Activated T-cell treated with anti-CD3 and anti-CD28 coated beads for 4 hours (primary cell): ENCODE measurements at regions not wholly inside any gene's neighbourhood (a gene's known extent, or its start where the extent isn't known, plus 50 kb on each side); places are given as distances from the start of the nearest gene placed in this dataset.

ENCODE experiments used
- DNase-seq: peaks from one replicate; pipeline ENCODE4 v3.0.0-alpha.2; 2020

DNA sequence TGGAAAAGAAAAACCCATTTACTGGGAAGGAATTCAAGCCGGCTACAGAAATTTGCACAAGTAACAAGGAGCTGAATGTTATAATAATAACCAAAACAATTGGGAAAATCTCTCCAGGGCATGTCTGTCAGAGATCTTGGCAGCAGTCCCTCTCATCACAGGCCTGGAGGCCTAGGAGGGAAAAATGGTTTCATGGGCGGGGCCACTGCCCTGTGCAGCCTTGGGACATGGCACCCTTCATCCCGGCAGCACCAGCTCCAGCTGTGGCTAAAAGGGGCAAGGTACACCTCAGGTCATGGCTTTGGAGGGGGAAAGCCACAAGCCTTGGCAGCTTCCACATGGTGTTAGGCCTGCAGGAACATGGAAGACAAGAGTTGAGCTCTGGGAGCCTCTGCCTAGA is 513.1 kb upstream of the CNKSR2 start:
- no peak for DNase-seq

DNA sequence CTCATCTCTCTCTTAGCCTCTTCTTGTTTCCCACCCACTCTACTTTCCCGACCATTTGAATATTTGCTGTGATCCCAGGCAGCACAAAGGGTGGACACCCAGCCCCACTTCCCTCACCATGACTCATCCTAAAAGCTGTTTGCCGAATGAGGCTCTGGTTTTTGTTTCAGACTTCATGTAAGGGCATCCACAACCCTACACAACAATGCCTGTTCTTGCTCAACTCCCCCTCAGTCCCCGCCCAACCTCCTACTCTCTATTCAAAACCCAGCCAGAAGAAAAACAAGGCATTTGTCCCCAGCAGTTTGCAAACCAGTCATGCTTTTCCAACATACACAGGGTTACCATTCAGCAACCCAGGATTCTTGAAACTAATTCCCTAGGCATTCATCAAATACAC is 516.5 kb upstream of the CNKSR2 start:
- DNase-seq, result no peak

DNA sequence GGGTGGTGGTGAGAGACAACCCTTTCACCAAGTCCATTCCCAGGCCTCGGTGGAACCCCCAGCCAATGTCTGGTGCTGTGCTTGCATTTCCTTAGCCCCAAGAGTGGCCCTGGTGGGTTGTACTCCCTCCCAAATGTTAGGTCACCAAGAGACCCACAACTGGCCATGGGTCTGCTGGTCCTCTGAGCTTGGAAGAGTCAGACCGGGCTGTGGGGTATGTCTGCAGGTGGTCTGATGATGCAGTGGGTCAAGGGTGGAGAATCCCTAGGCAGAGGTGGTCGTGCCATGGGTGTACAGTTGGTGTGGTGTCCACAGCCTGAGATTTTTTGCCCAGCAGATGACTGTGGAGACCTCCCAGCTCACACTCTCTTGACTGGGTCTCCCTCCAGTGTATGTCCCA is 535.7 kb upstream of the CNKSR2 start:
- DNase-seq, result no peak

DNA sequence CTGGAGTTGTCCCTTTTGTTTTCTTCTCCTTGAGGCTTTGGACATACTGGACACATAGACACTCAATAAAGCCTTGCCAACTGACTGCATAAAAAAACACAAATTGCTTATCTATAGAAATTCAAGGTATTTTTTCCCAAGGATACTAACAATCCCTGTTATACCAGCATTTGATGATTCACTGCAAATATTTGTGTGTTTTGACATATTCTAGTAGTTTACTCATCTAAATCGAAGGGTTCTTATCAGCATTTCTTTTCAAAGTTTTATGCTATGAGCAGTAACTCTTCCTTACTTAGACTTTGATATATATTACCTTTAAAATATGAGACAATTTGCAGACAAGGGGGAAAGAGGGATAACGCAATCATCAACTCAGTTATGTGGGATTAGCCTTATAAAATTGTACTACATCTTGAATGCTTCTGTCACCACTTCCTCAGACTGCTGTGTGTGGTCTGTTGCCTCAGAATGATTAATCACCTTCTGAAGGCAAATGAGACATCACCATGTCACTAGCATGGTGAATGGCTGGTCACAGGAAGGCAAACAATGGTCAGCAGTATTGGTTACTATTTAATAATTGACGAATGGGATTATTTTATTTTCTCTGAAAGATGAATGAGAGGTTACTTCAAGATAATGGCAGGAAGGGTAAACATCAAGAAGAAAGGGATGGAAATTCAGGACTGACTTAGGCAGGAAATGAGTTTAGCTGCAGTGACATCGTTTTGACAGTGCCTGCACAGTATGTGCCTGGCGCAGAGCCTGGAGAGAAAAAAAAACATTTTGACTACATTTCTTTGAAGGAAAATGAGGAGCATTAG is 544.3 kb upstream of the CNKSR2 start:
- DNase-seq, result no peak

DNA sequence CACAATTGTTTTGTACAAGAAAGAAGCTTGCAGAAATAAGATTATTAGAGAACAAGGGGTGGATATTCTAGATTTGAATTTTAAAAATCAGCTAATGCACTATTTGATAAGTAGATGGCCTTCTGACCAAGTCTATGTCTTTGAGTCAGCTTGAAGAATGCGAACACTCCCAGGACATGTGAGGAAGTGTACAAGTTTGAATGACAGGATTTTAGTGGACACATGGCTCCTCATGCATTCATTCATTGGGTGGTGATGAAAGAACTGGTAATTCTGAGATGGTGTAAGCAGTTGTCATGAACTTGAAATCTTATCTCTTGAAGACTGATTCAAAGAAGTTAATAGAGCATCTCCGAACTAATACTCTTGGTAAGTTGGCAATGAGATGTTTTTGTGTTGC is 548.2 kb upstream of the CNKSR2 start:
- no peak for DNase-seq

DNA sequence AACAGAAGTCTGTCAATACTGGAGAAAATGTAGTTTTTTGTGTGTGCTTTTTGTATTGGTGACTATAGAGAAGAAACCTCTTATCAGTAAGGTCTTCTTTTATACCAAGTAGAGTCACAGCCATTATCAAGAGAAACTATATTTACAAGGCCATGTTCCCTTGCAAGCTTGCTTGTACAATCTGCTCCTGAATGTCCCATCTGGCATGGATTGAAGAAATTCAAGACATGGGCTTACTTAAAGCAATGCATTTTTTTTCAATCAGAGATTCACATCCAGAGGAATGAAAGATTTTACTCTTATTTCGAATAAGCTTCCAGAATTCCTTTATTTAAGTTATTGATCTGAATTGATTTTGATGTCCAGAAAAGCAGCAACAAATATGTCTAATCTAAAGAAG is 537.3 kb upstream of the RPS6KA3 start:
- no peak for DNase-seq

DNA sequence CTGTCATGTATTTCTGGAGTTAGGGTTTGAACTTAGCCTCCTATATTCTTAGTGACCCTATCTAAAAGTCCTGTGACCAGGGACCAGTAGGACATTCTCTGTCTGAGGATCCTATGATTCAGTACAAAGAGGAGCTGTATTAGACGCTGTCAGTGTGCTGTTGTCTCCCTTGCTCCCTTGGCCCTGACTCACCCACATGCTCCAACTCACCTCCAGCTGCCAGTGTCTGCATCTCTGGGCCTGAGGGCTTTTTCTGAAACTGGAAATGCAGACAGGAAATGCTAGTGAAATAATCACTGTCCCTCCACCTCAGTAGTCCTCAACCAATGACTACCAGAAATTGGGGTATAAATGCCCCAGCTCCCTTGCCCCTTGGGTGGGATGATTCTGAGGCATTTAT is 535.3 kb upstream of the RPS6KA3 start:
- DNase-seq, result no peak

DNA sequence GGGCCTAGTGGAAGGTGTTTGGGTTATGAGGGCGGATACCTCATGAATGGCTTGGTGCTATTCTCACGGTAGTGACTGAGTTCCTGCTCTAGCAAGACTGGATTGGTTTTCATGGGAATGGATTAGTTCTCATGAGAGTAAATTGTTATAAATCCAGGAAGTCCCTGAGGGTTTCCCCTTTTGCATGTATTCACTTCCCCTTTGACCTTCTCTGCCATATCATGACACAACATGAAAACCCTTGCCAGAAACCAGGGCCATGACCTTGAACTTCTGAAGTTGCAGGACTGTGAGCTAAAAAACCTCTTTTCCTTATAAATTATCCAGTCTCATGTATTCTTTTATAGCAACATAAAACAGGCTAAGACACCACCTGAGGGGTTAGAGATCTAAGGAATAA is 529.7 kb upstream of the RPS6KA3 start:
- DNase-seq, result no peak

DNA sequence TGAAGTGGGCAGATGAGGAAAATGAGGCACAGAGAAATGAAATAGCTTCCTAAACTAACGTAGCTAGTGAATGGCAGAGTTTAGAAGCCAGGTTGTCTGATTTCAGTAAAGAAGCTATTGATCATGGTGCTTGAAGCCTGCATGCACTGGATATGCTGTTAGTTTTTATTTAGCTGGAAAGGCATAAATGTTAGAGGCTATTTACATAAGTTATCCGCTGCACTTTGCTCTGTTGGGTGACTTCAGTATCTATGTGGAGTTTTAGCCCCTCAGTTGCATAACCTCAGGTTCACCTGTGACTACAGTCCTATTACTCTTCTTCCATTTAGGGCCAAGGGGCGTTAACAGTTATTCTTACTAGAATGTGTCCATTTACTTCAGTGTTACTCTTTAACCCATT is 522.4 kb upstream of the RPS6KA3 start:
- no peak for DNase-seq

DNA sequence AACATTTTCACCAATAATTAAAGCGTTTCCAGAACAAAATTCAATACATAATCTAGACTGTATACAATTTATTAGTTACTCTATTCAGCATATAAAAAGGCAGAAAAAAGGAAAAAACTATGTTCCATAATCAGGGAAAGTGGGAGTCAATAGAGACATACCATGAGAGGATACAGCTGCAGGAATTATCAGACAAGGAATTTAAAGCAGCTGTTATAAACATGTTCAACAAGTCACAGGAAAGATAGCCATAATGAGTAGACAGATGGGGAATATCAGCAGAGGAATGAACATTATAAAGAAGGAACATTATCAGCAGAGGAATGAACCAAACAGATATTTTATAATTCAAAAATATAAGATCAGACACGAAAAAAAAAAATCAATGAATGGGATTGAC is 500.6 kb upstream of the RPS6KA3 start:
- no peak for DNase-seq

DNA sequence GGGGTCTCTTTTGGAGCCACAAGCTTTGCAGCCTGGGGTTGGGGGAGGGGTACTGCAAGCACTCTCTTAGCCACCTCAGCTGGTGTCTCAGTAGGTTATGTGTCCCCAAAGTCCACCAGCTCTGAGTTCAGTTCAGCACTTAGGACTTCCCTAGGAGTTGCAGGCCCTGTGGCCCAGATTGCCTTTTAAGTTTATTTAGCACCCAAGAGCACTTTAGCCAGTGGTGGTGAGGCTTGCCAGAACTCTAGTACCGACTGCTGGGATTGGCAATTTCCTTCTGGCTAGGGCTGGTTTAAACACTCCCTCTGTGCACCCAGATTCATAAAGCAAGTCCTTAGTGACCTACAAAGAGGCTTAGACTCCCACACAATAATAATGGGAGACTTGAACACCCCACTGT is 489.9 kb upstream of the RPS6KA3 start:
- DNase-seq, result no peak

DNA sequence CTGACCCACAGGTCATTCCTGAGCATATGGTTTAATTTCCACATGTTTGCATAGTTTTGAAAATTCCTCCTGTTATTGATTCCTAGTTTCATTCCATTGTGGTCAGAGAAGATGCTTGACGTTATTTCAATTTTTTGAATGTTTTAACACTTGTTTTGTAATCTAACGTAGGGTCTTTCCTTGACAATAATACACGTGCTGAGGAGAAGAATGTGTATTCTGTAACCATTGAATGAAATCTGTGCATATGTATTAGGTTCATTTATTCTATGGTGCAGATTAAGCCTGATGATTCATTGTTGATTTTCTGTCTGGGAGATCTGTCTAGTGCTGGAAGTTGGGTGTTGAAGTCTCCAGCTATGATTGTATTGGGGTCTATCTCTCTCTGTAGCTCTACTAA is 486.4 kb upstream of the RPS6KA3 start:
- no peak for DNase-seq

DNA sequence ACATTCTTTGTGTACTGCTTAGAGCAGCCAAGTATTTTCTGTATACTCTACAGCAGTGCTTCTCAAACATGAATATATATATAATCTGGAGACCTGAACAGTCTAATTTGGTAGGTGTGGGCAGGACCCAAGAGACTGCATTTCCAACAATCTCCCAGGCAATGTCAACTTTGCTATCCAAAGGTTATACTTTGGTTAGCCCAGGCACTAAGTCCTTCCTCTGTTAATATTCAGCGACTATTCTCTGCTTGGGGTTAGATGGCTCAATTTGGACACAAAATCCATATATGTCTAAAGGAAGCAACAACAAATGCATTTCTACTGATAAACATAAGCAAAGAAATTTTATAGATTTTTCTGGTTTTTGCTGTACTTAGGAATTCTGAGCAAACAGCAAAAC is 480.0 kb upstream of the RPS6KA3 start:
- DNase-seq, result no peak

DNA sequence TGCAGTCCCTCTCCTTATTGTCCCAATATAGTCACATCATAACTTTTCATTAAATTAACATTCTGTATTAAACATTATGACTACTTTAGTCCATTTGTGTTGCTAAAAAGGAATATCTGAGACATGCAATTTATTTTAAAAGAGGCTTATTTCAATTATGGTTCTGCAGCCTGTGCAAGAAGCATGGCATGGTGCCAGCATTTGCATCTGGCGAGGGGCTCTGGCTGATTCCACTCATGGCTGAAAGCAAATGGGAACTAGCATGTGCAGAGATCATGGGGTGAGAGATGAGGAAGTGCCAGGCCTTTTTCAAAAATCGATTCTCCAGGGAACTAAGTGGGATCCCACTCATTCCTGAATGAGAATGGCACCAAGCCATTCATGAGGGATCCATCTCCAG is 476.3 kb upstream of the RPS6KA3 start:
- no peak for DNase-seq

DNA sequence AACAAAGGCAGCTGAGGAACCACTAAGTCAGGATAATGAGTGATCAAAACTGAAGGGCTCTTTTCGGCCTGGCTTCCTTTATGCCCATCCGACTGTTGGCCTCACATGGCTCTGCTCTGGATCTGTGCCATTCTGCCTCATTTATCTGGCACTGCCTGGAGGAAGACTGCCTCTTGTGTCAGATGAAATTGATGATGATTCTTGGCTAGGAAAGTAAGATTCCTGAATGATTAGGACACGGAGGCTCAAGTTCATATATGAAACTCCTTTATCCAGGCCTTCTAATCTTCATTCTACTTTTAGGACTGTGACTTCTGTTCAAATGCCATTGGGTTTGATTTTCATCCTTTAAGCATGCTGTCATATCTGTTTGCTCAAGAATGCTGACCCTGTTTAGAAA is 475.4 kb upstream of the RPS6KA3 start:
- no peak for DNase-seq

DNA sequence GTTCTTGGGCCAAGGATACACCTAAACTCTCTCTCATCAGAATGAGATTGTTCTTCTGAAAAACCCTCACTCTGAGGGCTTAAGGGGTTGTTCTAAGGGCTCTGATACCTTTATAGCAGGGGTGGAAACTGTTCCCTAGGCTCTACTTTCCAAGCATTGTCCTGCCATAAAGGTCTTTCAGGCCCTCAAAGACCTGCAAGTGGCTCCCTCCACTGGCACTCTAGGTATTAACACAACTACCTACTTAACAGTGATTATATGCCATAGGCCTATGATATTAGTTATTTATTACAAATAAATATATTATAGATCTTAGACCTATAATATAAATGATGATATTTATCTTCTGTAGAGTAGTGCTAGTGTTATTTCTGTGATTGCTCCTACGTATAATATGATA is 473.7 kb upstream of the RPS6KA3 start:
- DNase-seq, result no peak

DNA sequence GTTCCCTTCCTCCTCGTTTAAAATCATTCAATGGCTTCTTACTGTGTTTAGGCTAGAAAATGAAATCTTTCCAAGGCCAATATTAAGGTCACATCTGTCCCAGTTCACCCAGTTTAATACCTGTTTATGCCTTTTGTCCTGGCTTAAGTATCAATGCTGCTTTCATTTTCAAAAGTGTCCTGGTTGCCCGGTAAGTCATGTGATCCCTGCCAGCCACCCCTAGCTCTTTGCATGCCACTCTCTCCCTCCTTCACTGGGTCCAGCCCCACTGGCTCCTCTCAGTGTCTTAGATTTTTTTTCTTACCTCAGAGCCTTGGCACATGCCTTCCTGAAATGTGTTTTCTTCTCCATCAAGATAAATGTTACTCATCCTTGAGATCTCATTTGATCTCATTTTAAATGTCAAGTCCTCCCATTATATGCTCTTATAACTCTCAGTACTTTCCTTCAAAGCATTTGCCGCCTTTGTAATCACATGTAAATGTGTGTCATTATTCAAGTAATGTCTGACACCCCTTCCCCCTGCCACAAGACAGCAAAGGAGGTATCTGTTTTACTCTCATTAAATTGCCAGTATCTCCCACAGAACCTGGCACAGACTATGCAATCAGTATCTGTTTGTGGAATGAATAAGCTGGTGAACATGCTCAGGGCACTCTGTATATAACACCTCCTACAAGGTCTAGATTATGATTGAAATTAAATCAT is 472.5 kb upstream of the RPS6KA3 start:
- DNase-seq, result no peak

DNA sequence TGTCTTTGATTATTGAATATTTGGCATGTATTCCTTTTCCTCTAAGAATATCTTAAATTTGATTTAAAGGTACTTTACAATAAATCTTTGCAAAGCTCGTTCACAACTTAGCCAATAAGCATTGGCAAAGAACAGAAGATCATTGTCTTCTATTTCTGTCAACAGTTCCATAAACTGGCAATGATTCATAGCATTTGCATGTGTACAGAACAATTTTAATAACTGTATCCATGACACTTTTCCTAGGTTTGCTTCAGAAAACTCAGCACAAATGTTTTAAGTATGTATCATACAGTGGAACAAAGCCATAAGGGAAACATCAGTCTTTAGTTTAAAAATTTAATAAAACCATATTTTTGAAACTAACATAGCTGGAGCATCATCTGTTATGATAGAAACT is 462.7 kb upstream of the RPS6KA3 start:
- DNase-seq, result no peak

DNA sequence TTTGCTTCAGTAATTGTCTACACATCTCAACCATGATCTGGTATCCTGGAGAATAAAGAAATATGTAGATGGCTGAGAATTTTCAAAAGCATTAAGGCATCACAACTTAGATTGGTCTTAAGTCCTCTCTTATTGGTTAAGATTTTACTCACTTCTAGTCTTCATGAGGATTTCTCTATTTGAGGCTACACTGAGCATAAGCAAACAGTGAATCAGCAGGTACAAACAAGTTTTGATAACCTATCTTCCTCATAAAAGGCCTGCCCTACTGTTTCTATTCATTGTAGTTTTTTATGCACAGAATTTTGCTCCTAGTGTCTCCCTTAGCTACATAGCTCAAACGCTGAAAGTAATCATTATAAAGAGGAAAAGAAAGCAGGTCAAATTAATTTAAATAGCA is 460.7 kb upstream of the RPS6KA3 start:
- DNase-seq, result no peak

DNA sequence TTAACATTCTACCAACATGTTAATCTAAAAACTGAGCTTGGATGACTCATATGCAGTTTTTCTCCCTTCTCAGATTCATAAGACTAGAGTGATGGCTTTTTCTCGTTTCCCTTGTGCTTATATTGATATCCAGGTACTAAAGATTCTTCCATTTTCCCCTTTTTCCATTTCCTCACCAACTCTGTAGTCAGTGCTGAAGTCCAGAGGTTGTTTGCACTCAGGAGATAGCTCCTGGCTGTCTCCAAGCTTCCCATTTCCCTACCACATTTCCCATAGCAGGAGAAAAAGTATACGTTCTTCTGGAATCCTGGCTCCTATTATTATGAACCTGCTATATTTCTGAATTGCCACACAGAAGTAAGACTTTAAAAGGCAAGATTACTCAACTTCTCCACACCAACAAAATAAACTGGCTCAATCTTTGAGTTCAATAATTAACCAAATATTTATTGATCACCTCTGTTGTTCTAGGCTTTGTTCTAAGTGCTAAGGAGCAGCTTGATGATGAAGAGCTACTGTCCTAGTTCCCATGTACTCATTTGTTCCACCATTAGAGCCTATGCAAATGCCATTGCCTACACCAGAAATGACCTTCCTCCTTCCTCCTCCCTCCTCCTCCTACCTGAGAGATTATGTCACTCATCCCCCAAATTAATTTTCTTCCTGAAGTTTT is 454.4 kb upstream of the RPS6KA3 start:
- DNase-seq, result no peak

DNA sequence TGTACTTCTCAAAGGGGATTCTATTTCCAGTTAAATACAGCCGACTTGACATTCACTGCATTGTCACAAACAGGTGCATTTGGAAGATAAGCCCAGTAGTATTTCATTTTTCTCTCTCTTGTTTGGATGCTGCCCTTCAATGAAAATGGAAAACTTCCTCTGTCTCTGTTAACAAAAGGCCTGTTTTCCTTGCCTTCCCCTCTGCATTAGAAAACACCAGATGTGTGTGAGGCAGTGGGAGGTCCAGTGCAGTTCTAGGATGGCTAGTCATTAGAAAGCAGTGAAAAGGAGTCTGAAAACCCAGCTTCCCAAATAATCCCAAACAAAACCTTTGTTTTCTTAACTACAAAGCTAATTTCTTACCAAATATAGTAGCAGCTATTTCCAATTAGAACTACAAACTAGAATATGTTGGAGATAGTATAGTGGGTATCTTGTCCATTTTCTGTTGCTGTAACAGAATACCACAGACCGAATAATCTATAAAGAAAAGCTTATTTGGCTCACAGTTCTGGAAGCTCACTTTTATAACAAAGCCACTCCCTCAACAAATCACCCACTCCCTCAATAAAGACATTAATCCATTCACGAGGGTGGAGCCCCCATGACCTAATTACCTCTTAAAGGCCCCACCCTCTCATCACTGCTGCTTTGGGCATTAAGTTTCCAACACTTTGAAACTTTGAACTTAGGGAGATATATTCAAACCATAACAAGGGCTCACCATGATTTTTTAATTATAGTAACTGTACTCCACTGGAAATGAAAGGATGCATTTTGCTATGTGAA is 452.1 kb upstream of the RPS6KA3 start:
- DNase-seq, result no peak

DNA sequence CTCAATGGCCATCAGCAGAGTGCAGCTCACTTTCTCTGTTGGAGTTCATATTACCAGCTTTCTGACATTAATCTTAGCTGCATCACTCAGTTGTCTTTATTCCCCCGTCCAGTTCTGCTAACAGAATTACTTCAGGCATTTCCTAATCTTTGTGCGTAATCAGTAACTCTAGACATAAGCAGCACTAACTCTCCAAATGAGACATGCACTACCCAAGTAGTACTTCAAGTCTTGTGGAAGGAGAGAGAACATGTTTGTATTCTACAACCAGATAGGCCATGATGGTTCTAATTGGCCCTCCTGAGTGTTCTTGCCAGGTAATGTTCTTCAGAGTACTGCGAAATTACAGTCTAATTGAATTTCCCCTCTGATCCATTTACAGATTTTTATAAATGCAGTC is 448.5 kb upstream of the RPS6KA3 start:
- no peak for DNase-seq

DNA sequence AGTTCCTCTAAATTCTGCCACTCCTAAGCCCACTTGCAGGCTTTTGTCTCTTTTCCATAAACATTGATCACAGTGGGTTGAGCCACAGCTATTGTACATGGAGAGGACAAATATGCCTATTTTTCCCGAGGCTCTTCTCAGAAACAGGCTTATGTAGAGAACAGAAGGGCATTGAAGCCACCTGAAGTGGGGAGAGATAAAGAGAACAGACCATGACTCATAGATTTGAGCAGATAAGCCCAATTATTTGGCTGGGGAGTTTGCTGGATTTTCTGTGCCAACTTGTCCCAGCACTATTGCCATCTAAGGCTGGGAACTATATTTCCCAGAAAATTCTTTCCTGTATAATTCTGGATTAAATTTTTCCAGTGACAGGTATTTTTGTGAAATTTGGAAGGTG is 446.1 kb upstream of the RPS6KA3 start:
- no peak for DNase-seq
